ENCODE measurements at regions not wholly inside any gene's neighbourhood (a gene's known extent, or its start where the extent isn't known, plus 50 kb on each side); places are given as distances from the start of the nearest gene placed in this dataset.

GRCh38 chr1:218679988-218680748, 335.0 kb downstream of the TGFB2 start:
- DNase-seq (ENCODE audit: low read depth) = no peak

- DNase-seq (ENCODE audit: low read depth) = no peak
These were observed 338.1 kb downstream of the TGFB2 start for GRCh38 chr1:218683242-218683641.

- DNase-seq (ENCODE audit: low read depth) = no peak
These were observed 341.1 kb downstream of the TGFB2 start for GRCh38 chr1:218686258-218686657.

GRCh38 chr1:218686761-218687160, 341.6 kb downstream of the TGFB2 start:
- no peak for DNase-seq (ENCODE audit: low read depth)

GRCh38 chr1:218692808-218693207, 347.7 kb downstream of the TGFB2 start:
- no peak for DNase-seq (ENCODE audit: low read depth)

- DNase-seq (ENCODE audit: low read depth) = no peak
These were observed 348.5 kb downstream of the TGFB2 start for GRCh38 chr1:218693599-218693998.

- no peak for DNase-seq (ENCODE audit: low read depth)
These were observed 348.9 kb downstream of the TGFB2 start for GRCh38 chr1:218694085-218694484.

GRCh38 chr1:218694636-218695035, 349.5 kb downstream of the TGFB2 start:
- no peak for DNase-seq (ENCODE audit: low read depth)

- no peak for DNase-seq (ENCODE audit: low read depth)
These were observed 350.4 kb downstream of the TGFB2 start for GRCh38 chr1:218695525-218695924.

- DNase-seq (ENCODE audit: low read depth) = no peak
These were observed 353.0 kb downstream of the TGFB2 start for GRCh38 chr1:218698141-218698540.

GRCh38 chr1:218699421-218699820, 354.3 kb downstream of the TGFB2 start:
- DNase-seq (ENCODE audit: low read depth) = no peak

- no peak for DNase-seq (ENCODE audit: low read depth)
These were observed 354.7 kb downstream of the TGFB2 start for GRCh38 chr1:218699865-218700264.

GRCh38 chr1:218700666-218701065, 355.5 kb downstream of the TGFB2 start:
- no peak for DNase-seq (ENCODE audit: low read depth)

GRCh38 chr1:218701131-218701530, 356.0 kb downstream of the TGFB2 start:
- no peak for DNase-seq (ENCODE audit: low read depth)

GRCh38 chr1:218702775-218703174, 357.6 kb downstream of the TGFB2 start:
- no peak for DNase-seq (ENCODE audit: low read depth)

GRCh38 chr1:218703836-218704235, 358.7 kb downstream of the TGFB2 start:
- no peak for DNase-seq (ENCODE audit: low read depth)

- no peak for DNase-seq (ENCODE audit: low read depth)
These were observed 360.3 kb downstream of the TGFB2 start for GRCh38 chr1:218705391-218705790.

- DNase-seq (ENCODE audit: low read depth) = no peak
These were observed 361.1 kb downstream of the TGFB2 start for GRCh38 chr1:218705911-218706893.

GRCh38 chr1:218711001-218711400, 365.9 kb downstream of the TGFB2 start:
- DNase-seq (ENCODE audit: low read depth) = no peak

- no peak for DNase-seq (ENCODE audit: low read depth)
These were observed 366.9 kb downstream of the TGFB2 start for GRCh38 chr1:218711884-218712674.

GRCh38 chr1:218712677-218713076, 367.5 kb downstream of the TGFB2 start:
- DNase-seq (ENCODE audit: low read depth) = no peak

GRCh38 chr1:218715961-218716669, 371.0 kb downstream of the TGFB2 start:
- DNase-seq (ENCODE audit: low read depth) = no peak

All from stimulated activated CD8-positive, alpha-beta memory T cell treated with anti-CD3 and anti-CD28 coated beads, Interleukin-15, amount 100 ng/mL, for 24 hours (primary cell).